DMS 273 treated with DMSO at 0.1 percent for 48 hours (cell line): ENCODE measurements at regions not wholly inside any gene's neighbourhood (a gene's known extent, or its start where the extent isn't known, plus 50 kb on each side); places are given as distances from the start of the nearest gene placed in this dataset.
A peak's percentile ranks its signal among the peaks of the same experiment; 100 is the strongest.
"Not testable (repeated sequence)": the region's sequence is repeated elsewhere in the genome, so short reads cannot be mapped to it uniquely, and the experiment has no call there.

Source experiments
- DNase-seq: peaks from one replicate; lab custom pipeline; 2025; lab: John Stamatoyannopoulos, UW

DNA sequence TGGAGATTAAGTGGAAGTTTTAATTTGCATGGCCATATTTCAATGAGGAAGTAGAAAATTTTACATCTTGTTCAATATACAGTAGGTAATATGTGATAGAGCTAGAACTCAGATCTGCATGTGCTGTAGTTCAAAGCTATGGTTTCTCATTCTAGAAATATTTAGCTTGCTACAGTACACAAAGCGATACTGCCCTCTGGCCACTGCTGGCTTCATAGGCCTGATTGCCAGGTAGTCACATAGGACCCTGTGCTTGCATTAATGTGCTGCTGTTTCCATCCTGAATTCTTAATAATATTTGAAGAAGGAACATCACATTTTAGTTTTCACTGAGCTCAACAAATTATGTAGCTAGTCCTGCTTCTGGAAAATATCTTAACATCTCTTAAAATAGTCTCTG, 87.0 kb downstream of the PLSCR2 start:
- no peak for DNase-seq

DNA sequence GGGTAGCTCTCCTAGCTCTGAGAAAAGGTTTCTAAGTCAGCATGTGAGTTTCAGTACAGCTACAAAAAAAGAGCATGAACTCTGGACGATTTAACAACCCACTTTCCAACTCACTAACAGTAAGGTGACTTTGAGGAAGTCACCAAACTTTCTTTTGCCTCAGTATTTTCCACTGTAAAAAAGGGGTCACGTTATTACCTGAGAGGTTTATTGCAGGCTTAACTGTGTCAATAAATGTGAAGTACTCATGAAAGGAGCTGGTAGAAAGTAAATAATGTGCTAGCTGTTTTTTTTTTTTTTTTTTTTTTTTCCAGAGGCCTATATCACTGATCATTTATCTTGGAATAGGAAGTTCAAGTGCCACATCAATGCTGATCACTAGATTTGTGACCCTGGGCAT, 89.3 kb downstream of the PLSCR2 start:
- no peak for DNase-seq

- DNase-seq, result no peak
Measured at GRCh38 chr3:146375219-146375618, 94.1 kb downstream of the PLSCR2 start.

- no peak for DNase-seq
Measured at GRCh38 chr3:146374146-146374545, 95.2 kb downstream of the PLSCR2 start.

DNA sequence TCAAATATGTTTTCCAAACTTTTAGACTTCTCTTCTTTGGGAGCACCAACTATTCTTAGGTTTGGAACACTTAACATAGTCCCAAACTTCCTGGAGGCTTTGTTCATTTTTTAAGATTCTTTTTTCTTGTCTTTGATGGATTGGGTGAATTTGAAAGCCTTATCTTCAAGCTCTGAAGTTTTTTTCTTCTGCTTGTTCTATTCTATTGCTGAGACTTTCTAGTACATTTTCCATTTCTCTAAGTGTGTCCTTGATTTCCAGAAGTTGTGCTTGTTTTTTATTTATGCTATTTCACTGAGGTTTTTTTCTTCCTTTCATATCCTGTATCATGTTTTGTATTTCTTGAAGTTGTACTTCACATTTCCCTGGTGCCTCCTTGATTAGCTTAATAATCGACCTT, 97.5 kb downstream of the PLSCR2 start:
- no peak for DNase-seq

DNA sequence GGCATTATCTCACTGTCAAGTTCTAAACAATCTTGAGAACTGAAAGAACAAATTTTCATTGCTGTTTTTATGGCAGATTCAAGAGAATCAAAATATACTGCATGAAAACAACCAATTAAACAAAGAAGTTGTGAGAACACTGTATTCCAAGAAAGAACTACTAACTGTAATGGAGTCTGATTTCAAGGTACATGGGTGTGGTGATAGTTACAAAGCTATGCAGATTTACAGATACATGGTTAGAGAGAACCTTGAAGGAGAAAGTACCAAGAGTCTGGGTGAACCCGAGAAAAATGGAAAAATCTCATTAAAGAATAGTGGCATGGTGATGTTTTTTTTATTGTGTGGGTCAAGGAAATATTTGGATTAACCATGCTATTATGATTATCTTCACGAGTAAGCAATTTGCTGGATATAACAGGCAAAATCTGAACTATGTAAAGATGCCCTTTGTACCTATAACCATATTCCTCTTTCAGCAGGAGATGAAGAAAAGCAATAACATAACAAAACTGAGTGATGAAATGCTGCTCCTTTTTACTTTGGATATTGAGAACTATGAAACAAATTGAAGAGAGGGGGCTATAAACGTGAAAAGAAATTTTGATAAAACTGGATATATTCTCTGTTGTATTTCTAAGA, 100.4 kb downstream of the PLSCR2 start:
- DNase-seq, result no peak

DNA sequence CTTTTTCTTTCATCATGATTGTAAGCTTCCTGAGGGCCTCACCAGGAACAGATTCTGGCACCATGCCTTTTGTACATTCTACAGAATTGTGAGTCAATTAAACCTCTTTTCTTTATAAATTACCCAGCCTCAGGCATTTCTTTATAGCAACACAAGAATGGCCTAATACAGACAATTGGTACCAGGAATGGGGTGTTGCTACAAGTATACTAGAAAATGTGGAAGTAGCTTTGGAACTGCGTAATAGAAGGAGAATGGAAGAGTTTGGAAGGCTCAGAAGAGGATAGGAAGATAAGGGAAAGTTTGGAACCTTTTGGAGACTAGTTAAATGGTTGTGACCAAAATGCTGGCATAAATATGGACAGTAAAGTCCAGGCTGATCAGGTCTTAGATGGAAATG, 108.9 kb upstream of the PLSCR4 start:
- no peak for DNase-seq

GRCh38 chr3:146354421-146354820, 103.5 kb upstream of the PLSCR4 start:
- DNase-seq, result not testable (repeated sequence)

- DNase-seq, result no peak
Measured at GRCh38 chr3:146350852-146351251, 99.9 kb upstream of the PLSCR4 start.

DNA sequence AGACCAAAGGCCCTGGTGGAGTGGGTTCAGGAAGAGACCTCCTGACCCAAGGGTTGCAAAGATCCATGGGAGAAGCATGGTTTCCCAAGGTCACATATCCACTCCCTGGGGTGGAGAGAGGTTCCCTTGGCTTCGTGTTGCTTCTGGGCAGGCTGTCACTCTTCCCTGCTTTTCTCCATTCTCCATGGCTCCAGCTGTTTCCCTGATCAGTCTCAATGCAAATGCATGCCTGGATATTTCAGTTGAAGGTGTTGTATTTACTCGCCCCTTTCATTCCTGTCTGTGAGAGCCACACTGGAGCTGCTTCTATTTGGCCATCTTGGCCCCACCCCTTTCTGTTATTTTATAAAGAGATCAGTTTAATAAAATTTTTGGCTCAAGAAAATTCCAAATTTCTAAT, 95.0 kb upstream of the PLSCR4 start:
- no peak for DNase-seq

- DNase-seq, result peak; percentile 7
Measured at GRCh38 chr3:146343551-146343950, 92.6 kb upstream of the PLSCR4 start.

- no peak for DNase-seq
Measured at GRCh38 chr3:146342989-146343388, 92.1 kb upstream of the PLSCR4 start.

DNA sequence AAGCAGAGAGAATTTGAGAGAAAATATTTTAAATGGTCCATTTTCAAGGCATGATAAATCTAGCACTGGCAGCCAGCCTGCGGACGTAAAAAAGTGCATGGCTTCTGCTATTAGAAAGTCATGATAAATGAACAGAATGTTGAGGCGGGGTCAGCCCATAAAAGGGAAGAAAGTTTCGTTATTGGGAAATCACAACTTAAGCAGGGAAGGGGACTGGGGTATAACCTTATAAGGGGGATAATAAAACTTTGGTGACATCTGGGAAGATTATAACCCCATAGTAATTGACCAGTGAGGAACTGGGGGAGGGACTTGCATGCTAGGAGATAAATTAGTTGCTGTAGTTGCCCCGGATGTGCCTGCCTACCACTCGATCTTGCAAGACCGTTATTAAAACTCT, 88.4 kb upstream of the PLSCR4 start:
- DNase-seq, result no peak

GRCh38 chr3:146337991-146338390, 87.1 kb upstream of the PLSCR4 start:
- DNase-seq, result no peak

GRCh38 chr3:146335386-146335785, 84.5 kb upstream of the PLSCR4 start:
- DNase-seq, result no peak

GRCh38 chr3:146334151-146334550, 83.2 kb upstream of the PLSCR4 start:
- no peak for DNase-seq

GRCh38 chr3:146331967-146332366, 81.1 kb upstream of the PLSCR4 start:
- no peak for DNase-seq

DNA sequence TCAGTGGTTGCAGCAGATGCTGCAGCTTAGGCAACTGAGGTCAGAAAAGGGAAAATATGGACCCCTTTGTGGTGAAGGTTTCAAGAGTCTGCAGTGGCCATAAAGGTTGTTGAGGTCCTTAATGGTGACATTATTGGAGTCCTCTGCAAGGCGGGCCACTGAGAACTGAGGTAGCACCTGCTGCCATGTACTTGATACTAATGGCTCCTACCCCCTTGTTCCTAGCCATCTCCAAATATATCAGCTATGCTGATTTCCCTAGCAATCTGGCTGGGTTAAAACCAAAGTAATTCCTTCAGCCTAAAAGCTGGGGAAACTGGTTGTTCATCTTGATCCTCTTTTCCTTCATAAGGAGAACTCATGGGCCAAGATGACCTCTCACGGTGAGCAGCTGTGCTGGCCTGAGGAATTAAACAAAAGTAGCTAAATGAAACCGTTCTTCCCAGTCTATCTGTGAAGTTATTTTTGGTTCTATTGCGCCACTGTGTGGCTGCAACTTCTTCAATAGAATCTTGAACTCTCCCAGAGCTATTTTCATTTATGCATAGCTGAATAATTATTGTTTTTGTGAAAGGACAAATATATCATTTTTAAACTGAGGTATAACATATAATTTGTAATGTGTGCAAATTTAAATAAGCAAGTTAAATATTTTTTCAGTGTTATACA, 76.1 kb upstream of the PLSCR4 start:
- DNase-seq, result peak; percentile 17

GRCh38 chr3:146325170-146325569, 74.3 kb upstream of the PLSCR4 start:
- DNase-seq, result no peak

DNA sequence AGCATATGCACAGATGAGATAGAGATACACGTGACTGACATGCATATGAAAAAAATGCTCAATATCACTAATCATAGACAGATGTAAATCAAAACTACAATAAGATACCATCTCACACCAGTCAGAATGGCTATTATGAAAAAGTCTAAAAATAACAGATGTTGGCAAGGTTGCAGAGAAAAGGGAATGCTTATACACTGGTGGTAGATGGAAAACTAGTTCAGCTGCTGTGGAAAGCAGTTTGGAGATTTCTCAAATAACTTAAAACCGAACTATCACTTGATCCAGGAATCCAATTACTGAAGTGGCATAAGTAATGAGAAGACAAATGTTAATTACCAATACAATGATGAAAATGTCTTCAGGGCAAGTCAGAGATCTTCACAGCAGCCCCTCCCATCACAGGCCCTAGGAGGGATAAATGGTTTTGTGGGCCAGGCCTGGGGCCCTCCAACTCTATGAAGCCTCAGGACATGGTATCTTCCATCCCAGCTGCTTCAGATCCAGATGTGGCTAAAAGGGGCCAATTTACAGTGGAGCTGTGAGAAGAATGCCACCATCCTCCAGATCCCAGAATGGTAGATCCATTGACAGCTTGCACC, 71.4 kb upstream of the PLSCR4 start:
- DNase-seq, result no peak

DNA sequence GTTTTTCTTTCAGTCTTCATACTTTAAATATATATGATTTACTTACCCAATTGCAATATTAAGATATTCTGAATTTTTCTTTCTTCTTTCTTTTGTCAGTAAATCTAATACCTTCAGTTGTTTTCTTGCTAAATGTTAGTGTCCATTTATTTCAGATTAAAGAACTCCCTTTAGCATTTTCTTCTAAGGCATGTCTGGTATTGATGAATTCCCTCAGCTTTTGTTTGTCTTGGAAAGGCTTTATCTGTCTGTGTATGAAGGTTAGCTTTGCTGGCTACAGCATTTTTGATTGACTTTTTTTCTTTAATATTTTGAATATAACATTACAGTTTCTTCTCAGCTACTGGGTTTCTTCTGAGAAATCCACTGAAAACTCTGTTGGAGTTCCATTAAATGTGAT, 64.0 kb upstream of the PLSCR4 start:
- no peak for DNase-seq

- DNase-seq, result no peak
Measured at GRCh38 chr3:146313746-146314111, 62.8 kb upstream of the PLSCR4 start.

DNA sequence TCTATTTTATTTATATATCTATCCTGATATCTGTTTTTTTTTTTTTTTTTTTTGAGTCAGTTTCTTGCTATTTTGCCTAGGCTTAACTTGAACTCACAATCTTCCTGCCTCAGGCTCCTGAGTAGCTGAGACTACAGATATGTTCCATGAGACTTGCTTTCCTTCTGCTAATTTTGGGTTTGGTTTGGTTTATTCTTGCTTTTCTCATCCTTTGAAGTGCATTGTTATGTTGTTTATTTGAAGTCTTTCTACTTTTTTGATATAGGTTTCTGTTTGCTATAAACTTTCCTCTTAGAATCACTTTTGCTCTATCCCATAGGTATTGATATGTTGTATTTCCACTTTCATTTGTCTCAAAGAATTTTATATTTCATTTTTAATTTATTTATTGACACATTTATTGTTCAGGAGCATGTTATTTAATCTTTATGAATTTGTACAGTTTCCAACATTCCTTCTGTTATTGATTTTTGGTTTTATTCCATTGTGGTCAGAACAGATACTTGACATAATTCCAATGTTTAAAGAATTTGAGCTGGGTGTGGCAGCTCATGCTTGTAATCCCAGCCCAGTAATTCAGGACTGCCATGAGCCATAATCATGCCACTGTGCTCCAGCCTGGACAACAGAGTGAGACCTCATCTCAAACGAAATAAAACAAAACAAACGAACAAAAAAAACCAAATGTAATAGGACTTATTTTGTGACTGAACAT, 62.3 kb upstream of the PLSCR4 start:
- no peak for DNase-seq
